SK-N-MC (cell line): ENCODE measurements at regions not wholly inside any gene's neighbourhood (a gene's known extent, or its start where the extent isn't known, plus 50 kb on each side); places are given as distances from the start of the nearest gene placed in this dataset.

Experiments used
- EZH2 ChIP-seq: fragments of 200-600 bp; sonication (generic); IDR thresholded peaks from one replicate; pipeline ENCODE4 v1.6.1; 2017; ENCODE audit warnings: antibody characterized with exemption
- FOXP2 ChIP-seq: optimal IDR thresholded peaks from 2 replicates; pipeline ENCODE3; 2011; ENCODE audit warnings: mild to moderate bottlenecking, moderate library complexity; ENCODE audit not compliant: insufficient read depth; ENCODE audit errors: extremely low read length, control extremely low read depth
- POLR2AphosphoS5 ChIP-seq: IDR thresholded peaks from 2 replicates; pipeline ENCODE4 v1.6.1; 2012; ENCODE audit warnings: mild to moderate bottlenecking, low read depth, low read length, borderline replicate concordance

GRCh38 chr3:76826861-76827260 is 213.0 kb upstream of the ROBO2 start:
- no peak for TF ChIP-seq POLR2AphosphoS5
- no peak for TF ChIP-seq EZH2
- no peak for TF ChIP-seq FOXP2
